Activated T-helper 2 cell treated with anti-CD3 and anti-CD28 coated beads, Interferon-gamma antibody, Interleukin-2, Interleukin-4, amounts not matched to agents 10 μg/mL and 5 μg/mL and 100 μg/mL, durations not matched to agents 14 hours and 24 hours and 36 hours (primary cell): ENCODE measurements at regions not wholly inside any gene's neighbourhood (a gene's known extent, or its start where the extent isn't known, plus 50 kb on each side); places are given as distances from the start of the nearest gene placed in this dataset.
"Not testable (repeated sequence)": the region's sequence is repeated elsewhere in the genome, so short reads cannot be mapped to it uniquely, and the experiment has no call there.

Experiments
- DNase-seq: peaks from one replicate; pipeline ENCODE4 v3.0.0; 2021; ENCODE audit warnings: low spot score
- H3K27ac Mint-ChIP-seq: one replicate; pipeline ENCODE4 v1.8.0; 2021; ENCODE audit warnings: mixed read lengths
- H3K27me3 Mint-ChIP-seq: one replicate; pipeline ENCODE4 v1.8.0; 2021; ENCODE audit warnings: low read depth, mixed read lengths
- H3K36me3 Mint-ChIP-seq: one replicate; pipeline ENCODE4 v1.8.0; 2021; ENCODE audit warnings: low read depth, mixed read lengths
- H3K4me1 Mint-ChIP-seq: one replicate; pipeline ENCODE4 v1.8.0; 2021; ENCODE audit warnings: low read depth, mixed read lengths
- H3K4me3 Mint-ChIP-seq: one replicate; pipeline ENCODE4 v1.8.0; 2021; ENCODE audit warnings: low read depth, mild to moderate bottlenecking, moderate library complexity, mixed read lengths
- H3K9me3 Mint-ChIP-seq: one replicate; pipeline ENCODE4 v1.8.0; 2021; ENCODE audit warnings: mixed read lengths
- intact Hi-C: fragments of 100-400 bp; cut with micrococcal nuclease; formaldehyde crosslinking; loops from one replicate; pipeline ENCODE4 v1.15.1; 2023

- H3K36me3 Mint-ChIP-seq, H3K27me3 Mint-ChIP-seq, intact Hi-C loops, H3K9me3 Mint-ChIP-seq, H3K4me3 Mint-ChIP-seq, DNase-seq, H3K4me1 Mint-ChIP-seq, H3K27ac Mint-ChIP-seq: not testable (repeated sequence)
Measured at GRCh38 chr11:24415955-24416636, 80.8 kb upstream of the LUZP2 start.

GRCh38 chr11:24421766-24422165 is 75.1 kb upstream of the LUZP2 start:
- H3K4me3 Mint-ChIP-seq: no peak overlapping the region
- intact Hi-C loops: no loop called here
- H3K4me1 Mint-ChIP-seq: no peaks in the 10 kb centered on the region
- peaks cover 7% of the 10 kb centered on the region for H3K9me3 Mint-ChIP-seq
- no peak for DNase-seq
- H3K36me3 Mint-ChIP-seq: no peaks in the 10 kb centered on the region
- no peaks in the 10 kb centered on the region for H3K27me3 Mint-ChIP-seq
- no peak overlapping the region for H3K27ac Mint-ChIP-seq

- Mint-ChIP-seq H3K27ac (no peak overlapping the region), H3K4me1 (no peaks in the 10 kb centered on the region), H3K27me3 (no peaks in the 10 kb centered on the region), H3K9me3 (peaks cover 3% of the 10 kb centered on the region), H3K36me3 (no peaks in the 10 kb centered on the region), H3K4me3 (no peak overlapping the region)
- intact Hi-C loops: no loop called here
- no peak for DNase-seq
Measured at GRCh38 chr11:24422376-24422775, 74.5 kb upstream of the LUZP2 start.

GRCh38 chr11:24437123-24437522 is 59.7 kb upstream of the LUZP2 start:
- H3K4me3 Mint-ChIP-seq: no peak overlapping the region
- no peaks in the 10 kb centered on the region for H3K27me3 Mint-ChIP-seq
- intact Hi-C loops: no loop called here
- no peaks in the 10 kb centered on the region for H3K4me1 Mint-ChIP-seq
- no peaks in the 10 kb centered on the region for H3K36me3 Mint-ChIP-seq
- H3K27ac Mint-ChIP-seq: no peak overlapping the region
- H3K9me3 Mint-ChIP-seq: peaks cover 6% of the 10 kb centered on the region
- DNase-seq: no peak
